Mesothelial cell of epicardium (in vitro differentiated cells): ENCODE measurements at regions not wholly inside any gene's neighbourhood (a gene's known extent, or its start where the extent isn't known, plus 50 kb on each side); places are given as distances from the start of the nearest gene placed in this dataset.

ENCODE experiments used
- DNase-seq, 2 experiments: peaks; one replicate each; pipeline ENCODE4 v3.0.0; 2021; ENCODE audit warnings: low spot score in 2 of 2; ENCODE audit not compliant: unreplicated experiment in 2 of 2
- H3K27ac Mint-ChIP-seq: 2 replicates; pipeline ENCODE4 v1.8.0; 2021; ENCODE audit warnings: mixed read lengths
- H3K27me3 Mint-ChIP-seq: 2 replicates; pipeline ENCODE4 v1.8.0; 2021; ENCODE audit warnings: low read depth, mixed read lengths
- H3K36me3 Mint-ChIP-seq: 2 replicates; pipeline ENCODE4 v1.8.0; 2021; ENCODE audit warnings: mixed read lengths
- H3K4me1 Mint-ChIP-seq: 2 replicates; pipeline ENCODE4 v1.8.0; 2021; ENCODE audit warnings: mixed read lengths
- H3K4me3 Mint-ChIP-seq: 2 replicates; pipeline ENCODE4 v1.8.0; 2021; ENCODE audit warnings: mild to moderate bottlenecking, moderate library complexity, mixed read lengths
- H3K9me3 Mint-ChIP-seq: 2 replicates; pipeline ENCODE4 v1.8.0; 2021; ENCODE audit warnings: mixed read lengths
- CTCF ChIP-seq: fragments of 200-600 bp; sonication (generic); IDR thresholded peaks from one replicate; pipeline ENCODE4 v1.5.0; 2021; ENCODE audit warnings: antibody characterized with exemption; ENCODE audit not compliant: unreplicated experiment

- Mint-ChIP-seq H3K4me3 (no peak overlapping the region), H3K27me3 (no peaks in the 10 kb centered on the region), H3K4me1 (peaks cover 65% of the 10 kb centered on the region), H3K27ac (no peak overlapping the region), H3K36me3 (no peaks in the 10 kb centered on the region), H3K9me3 (peaks cover 6% of the 10 kb centered on the region)
- DNase-seq, result no peak
- TF ChIP-seq CTCF, result no peak
Observed at GRCh38 chr5:92912283-92912682, 668.7 kb downstream of the NR2F1-AS1 start.

- H3K4me1 Mint-ChIP-seq, result peaks cover 66% of the 10 kb centered on the region
- no peak for DNase-seq
- no peak for TF ChIP-seq CTCF
- no peak overlapping the region for H3K27ac Mint-ChIP-seq
- no peaks in the 10 kb centered on the region for H3K36me3 Mint-ChIP-seq
- no peaks in the 10 kb centered on the region for H3K27me3 Mint-ChIP-seq
- H3K4me3 Mint-ChIP-seq, result no peak overlapping the region
- peaks cover 6% of the 10 kb centered on the region for H3K9me3 Mint-ChIP-seq
Observed at GRCh38 chr5:92911851-92912250, 669.2 kb downstream of the NR2F1-AS1 start.

- Mint-ChIP-seq H3K27ac (no peak overlapping the region), H3K9me3 (peaks cover 6% of the 10 kb centered on the region), H3K36me3 (no peaks in the 10 kb centered on the region), H3K4me3 (no peak overlapping the region), H3K27me3 (no peaks in the 10 kb centered on the region), H3K4me1 (peaks cover 64% of the 10 kb centered on the region)
- no peak for DNase-seq
- no peak for TF ChIP-seq CTCF
Observed at GRCh38 chr5:92911293-92911692, 669.7 kb downstream of the NR2F1-AS1 start.

GRCh38 chr5:92909602-92909962, 671.4 kb downstream of the NR2F1-AS1 start:
- peaks cover 53% of the 10 kb centered on the region for H3K4me1 Mint-ChIP-seq
- TF ChIP-seq CTCF, result peak; percentile 66
- H3K9me3 Mint-ChIP-seq, result peaks cover 6% of the 10 kb centered on the region
- no peaks in the 10 kb centered on the region for H3K36me3 Mint-ChIP-seq
- peak overlapping the region; percentile 16 for H3K4me3 Mint-ChIP-seq
- H3K27ac Mint-ChIP-seq, result no peak overlapping the region
- H3K27me3 Mint-ChIP-seq, result no peaks in the 10 kb centered on the region
- peak in 1 of 2 experiments; percentile 52 for DNase-seq

GRCh38 chr5:92908952-92909601, 671.9 kb downstream of the NR2F1-AS1 start:
- TF ChIP-seq CTCF, result no peak
- H3K27ac Mint-ChIP-seq, result peak overlapping the region; percentile 5
- no peaks in the 10 kb centered on the region for H3K36me3 Mint-ChIP-seq
- H3K9me3 Mint-ChIP-seq, result peaks cover 4% of the 10 kb centered on the region
- H3K4me3 Mint-ChIP-seq, result no peak overlapping the region
- H3K27me3 Mint-ChIP-seq, result no peaks in the 10 kb centered on the region
- no peak for DNase-seq
- H3K4me1 Mint-ChIP-seq, result peaks cover 49% of the 10 kb centered on the region
